Stimulated activated CD4-positive, alpha-beta T cell treated with anti-CD3 and anti-CD28 coated beads, Interleukin-4, amount 100 ng/mL, for 48 hours (primary cell): ENCODE measurements at regions not wholly inside any gene's neighbourhood (a gene's known extent, or its start where the extent isn't known, plus 50 kb on each side); places are given as distances from the start of the nearest gene placed in this dataset.
"Not testable (repeated sequence)": the region's sequence is repeated elsewhere in the genome, so short reads cannot be mapped to it uniquely, and the experiment has no call there.

Experiments
- DNase-seq, 2 donors: peaks; one replicate each; pipeline ENCODE4 v3.0.0-alpha.2; 2020; ENCODE audit warnings: low read depth in 2 of 2

- DNase-seq, result no peak
Measured at GRCh38 chr17:53490447-53490968, 332.2 kb upstream of the KIF2B start.

DNA sequence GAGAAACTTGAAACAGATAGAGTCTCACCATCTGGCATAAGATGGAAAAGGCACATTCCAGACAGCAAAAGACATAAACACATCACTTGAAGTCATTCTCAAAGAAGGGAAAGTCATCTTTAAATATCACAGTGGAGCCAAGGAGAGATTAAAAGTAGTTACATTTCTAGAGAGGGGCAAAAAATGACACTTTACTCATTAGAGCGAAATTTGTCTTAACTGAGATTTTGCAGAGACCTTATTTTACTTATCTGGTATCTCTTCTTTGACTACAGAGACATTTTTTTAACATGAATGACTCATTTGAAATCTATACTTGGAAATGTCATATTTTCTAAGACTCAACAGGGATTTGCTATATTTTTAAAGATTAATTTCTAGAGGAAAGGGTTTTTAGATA, 339.0 kb upstream of the KIF2B start:
- no peak for DNase-seq

DNA sequence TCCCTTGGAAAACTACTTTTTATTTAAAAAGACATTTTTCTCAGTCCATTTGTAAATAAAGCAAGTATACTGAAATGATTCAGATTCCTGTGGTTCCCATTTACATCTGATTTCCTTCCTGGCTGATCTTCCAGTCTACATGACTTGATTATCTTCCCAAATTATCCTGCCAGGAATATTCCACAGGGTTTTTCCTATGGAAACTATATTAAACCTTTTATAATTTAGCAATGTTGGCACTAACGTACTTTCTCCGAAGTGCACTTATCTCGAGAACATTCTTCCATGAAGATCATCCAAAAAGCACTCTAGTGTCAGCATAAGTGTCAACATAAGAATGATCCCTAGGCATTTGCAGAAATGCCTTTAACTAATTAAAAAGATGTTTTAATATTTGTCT, 347.7 kb upstream of the KIF2B start:
- DNase-seq, result no peak

DNA sequence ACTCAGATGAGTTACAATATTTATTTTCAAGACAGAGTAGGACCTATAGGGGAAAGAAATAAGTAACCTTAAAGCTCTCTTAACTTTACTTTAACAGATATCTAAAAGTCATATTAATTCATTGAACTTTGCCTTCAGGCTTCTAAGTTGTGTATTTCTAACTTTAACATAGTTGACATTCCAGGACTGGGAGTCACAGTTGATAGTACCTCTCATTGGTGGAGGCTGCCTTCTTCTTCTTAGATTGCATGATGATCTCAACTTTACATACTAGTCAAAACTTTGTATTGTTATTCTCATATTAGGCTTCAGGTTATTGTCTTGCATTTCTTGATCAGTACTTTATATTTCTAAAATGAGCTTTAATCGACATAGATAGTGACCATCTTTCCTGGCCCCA, 350.1 kb upstream of the KIF2B start:
- no peak for DNase-seq

- no peak for DNase-seq
Measured at GRCh38 chr17:53471514-53471913, 351.2 kb upstream of the KIF2B start.

DNA sequence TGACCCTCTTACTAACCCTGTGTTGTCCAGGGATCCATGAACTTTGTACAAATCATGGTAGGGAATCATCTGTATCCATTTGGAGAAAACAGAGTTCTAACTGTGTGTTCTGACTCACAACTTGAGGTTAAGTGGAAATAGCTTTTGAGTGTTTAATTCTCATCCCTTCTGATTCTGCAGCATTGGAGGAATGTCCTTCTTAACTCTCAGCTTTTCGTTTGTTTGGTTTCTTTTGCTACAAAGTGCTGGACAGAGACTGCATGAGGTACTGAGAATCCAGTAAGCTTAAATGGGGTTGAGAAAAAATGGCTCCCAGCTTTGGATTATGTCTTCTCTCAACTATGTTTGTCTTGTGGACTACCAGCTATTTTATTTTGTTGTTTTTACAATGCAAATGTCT, 352.1 kb upstream of the KIF2B start:
- DNase-seq, result no peak

DNA sequence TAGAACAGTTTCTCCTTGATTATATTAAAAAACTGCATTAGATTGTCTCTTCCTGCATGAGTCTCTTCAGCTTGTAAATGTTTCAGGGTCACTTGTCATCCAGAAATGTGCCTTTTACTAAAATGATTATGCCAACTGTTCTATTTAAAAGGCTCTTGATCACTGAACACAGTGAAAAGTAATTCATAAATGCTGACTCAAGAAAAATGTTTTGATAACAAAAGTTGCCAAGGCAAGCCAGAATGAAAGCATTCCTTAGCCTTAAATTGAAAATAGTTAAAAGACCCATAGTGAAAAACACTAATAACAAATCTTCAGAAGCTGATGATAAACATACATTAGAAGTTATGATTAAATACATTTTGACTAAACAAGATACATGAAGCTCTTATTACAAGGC, 356.0 kb upstream of the KIF2B start:
- DNase-seq, result no peak

DNA sequence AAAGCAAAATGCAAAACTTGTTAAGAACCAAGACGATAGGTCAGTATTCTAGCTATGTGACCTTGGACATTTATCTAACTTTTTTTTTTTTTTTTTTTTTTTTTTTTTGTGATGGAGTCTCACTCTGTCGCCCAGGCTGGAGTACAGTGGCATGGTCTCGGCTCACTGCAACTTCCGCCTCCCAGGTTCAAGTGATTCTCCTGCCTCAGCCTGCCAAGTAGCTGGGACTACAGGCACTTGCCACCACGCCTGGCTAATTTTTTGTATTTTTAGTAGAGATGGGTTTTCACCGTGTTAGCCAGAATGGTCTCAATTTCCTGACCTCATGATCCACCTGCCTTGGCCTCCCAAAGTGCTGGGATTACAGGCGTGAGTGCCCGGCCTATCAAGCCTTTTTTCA, 358.3 kb upstream of the KIF2B start:
- DNase-seq, result not testable (repeated sequence)

DNA sequence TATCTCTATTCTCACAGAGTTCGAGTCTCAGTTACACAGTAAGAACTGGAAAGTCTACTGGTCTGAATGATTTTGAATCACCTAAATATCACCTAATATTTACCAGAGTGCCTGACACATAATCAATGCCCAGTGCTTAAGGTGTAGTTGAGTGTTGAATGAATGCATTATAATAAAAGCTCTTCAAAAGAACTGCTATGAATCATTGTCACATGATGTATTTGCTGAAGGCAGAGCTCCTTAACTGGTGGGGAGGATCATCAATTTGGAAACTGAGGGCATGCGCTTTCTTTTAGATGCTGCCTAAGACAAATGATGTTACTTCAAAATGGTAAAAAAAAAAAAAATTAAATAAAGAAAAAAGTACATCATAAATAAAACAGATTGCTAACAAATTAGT, 359.4 kb upstream of the KIF2B start:
- DNase-seq, result no peak

- DNase-seq, result no peak
Measured at GRCh38 chr17:53462393-53462811, 360.3 kb upstream of the KIF2B start.

DNA sequence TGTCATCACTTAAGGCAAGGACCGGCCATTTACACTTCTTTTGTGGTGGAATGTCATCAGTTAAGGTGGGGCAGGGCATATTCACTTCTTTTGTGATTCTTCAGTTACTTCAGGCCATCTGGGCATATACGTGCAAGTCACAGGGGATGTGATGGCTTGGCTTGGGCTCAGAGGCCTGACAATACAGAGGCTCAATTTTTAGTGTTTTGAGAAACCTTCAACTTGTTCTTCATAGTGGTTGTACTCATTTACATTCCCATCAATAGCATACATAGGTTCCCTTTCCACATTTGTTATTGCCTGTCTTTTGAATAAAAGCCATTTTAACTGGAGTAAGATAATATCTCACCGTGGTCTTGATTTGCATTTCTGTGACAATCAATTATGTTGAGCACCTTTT, 366.8 kb upstream of the KIF2B start:
- DNase-seq, result not testable (repeated sequence)

GRCh38 chr17:53454337-53454736, 368.4 kb upstream of the KIF2B start:
- no peak for DNase-seq

- no peak for DNase-seq
Measured at GRCh38 chr17:53449324-53449723, 373.4 kb upstream of the KIF2B start.

DNA sequence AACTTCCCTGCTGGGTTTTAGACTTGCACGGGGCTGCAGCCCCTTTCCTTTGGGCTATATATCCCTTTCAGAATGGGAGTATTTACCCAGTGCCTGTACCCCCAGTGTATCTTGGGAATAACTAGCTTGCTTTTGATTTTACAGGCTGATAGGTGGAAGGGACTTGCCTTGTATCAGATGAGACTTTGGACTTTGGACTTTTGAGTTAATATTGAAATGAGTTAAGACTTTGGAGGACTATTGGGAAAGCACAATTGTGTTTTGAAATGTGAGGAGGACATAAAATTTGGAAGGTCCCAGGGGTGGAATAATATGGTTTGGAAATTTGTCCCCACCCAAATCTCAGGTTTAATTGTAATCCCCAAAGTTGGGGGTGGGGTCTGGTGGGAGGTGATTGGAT, 393.8 kb upstream of the KIF2B start:
- no peak for DNase-seq

DNA sequence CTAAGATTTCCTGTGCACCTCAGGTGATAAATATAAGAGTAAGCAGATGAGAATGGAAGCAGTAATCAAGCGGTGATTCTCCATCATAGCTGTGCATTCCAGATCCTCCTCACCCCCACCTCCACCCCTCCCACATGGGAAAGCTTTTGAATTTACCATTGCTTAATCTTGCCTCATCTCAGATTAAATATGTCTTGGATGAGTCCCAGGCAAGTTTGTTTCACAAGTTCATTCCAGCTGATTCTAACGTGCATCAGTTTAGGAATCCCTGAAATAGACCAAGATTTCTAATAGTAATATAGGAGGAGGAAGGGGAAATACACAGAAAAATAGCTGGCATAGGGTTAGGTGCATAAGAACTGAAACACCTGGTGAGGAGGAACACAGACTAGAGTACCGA, 396.2 kb upstream of the KIF2B start:
- DNase-seq, result no peak

- no peak for DNase-seq
Measured at GRCh38 chr17:53420035-53420641, 402.6 kb upstream of the KIF2B start.

DNA sequence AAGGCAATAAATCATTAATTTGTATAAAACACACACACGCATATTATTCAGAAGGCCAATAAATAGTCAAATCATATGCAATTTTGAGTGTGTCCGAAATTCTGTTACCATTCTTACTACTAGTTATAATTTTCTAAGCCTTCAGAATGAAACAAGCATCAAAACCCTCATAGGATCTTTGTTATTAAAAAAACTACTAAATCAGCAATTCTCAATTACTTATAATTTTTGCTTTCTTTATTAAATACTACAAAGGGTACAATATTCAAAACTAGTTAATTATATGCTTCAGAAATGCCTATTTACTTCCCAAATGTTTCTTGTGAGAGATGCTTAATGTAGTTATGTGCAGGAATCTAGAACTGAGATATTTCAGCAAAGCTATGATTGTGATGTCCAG, 413.1 kb upstream of the KIF2B start:
- no peak for DNase-seq

GRCh38 chr17:53406907-53407306, 415.8 kb upstream of the KIF2B start:
- no peak for DNase-seq

- no peak for DNase-seq
Measured at GRCh38 chr17:53391197-53391596, 431.5 kb upstream of the KIF2B start.

- no peak for DNase-seq
Measured at GRCh38 chr17:53390575-53390974, 432.2 kb upstream of the KIF2B start.

DNA sequence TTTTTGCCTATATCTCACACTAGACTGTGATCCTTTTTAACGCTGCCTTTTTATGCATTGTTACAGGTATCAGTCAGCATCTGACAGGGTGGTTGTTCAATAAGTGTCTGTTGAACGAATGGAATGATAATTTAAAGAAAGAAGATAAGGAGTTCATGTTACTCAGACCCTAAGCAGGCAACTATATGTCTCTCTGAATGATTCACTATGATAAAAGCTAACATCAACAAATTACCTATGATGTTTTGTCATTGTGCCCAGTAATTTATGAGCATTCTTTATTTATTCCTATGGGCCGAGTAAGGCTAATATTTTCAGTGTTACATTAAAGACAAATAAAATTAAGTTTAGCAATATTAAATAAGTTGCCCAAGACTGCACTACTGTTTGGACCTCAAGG, 435.0 kb upstream of the KIF2B start:
- no peak for DNase-seq

DNA sequence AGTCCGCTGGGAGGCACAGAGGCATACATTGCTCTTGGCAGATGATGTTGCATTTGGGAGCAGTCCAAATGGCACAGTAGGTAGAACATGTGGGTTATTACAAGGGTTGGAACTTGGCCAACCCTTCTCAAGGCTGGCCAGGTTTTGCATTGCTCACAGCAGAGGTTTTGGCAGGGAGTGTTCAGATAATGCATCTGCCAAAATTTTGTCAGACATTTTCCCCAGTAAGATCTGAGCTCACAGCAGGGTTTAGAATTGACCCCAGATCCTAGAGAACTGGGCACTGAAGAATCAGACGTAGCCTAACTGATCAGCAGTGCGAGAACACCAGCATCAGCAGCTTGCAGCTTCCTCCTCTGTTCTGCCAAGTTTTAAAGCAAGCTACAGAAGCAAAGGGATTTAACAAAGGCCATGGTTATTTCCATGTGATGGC, 468.8 kb upstream of the KIF2B start:
- no peak for DNase-seq

- no peak for DNase-seq
Measured at GRCh38 chr17:53344778-53345177, 477.9 kb upstream of the KIF2B start.

GRCh38 chr17:53336281-53336680, 486.4 kb upstream of the KIF2B start:
- DNase-seq, result no peak
